ENCODE measurements at regions not wholly inside any gene's neighbourhood (a gene's known extent, or its start where the extent isn't known, plus 50 kb on each side); places are given as distances from the start of the nearest gene placed in this dataset.

- TF ChIP-seq CTCF (IDR thresholded peaks at IDR 0.05; ENCODE audit: insufficient read depth, low read length, poor library complexity, severe bottlenecking) (no peak), EZH2phosphoT487 (conservative IDR thresholded peaks at IDR 0.05; ENCODE audit: low read length) (no peak)
These were observed 520.5 kb downstream of the GBA3 start for GRCh38 chr4:23213198-23213597.

All from SU-DHL-6 (cell line).